ENCODE measurements at regions not wholly inside any gene's neighbourhood (a gene's known extent, or its start where the extent isn't known, plus 50 kb on each side); places are given as distances from the start of the nearest gene placed in this dataset.
"Not testable (repeated sequence)": the region's sequence is repeated elsewhere in the genome, so short reads cannot be mapped to it uniquely, and the experiment has no call there.

DNA sequence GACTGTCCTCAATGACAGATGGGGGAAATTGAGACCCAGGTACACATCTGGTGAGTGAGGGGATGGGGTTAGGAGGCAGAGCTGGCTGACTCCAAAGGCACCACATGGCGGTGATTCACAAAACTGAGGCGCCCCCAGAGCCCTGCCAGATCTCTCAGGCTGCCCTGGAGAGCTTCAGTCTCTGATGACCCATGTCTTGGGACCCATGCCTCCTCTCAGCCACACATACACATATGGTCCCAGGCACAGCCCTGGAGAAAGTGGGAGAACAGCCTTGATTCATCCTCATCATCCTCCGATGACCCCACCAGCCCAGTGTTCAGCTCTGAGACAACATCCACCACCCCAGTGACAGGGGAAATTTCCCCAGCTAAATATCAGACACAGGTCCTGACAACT, 426.0 kb downstream of the RPS24 start:
- Histone ChIP-seq H3K27ac (ENCODE audit: low read length) (no peak overlapping the region), H3K27me3 (ENCODE audit: control insufficient read depth, insufficient read depth, low read length) (no peaks in the 10 kb centered on the region), H3K36me3 (ENCODE audit: control insufficient read depth, insufficient read depth, low read length) (no peaks in the 10 kb centered on the region), H3K4me3 (ENCODE audit: low read length) (no peak overlapping the region), H3K9me3 (ENCODE audit: control insufficient read depth, insufficient read depth, low read length) (no peaks in the 10 kb centered on the region), H3K4me1 (ENCODE audit: control insufficient read depth, insufficient read depth, low read length) (no peaks in the 10 kb centered on the region)
- no CpG with 5 or more reads among the region's 3 CpGs for WGBS (ENCODE audit: insufficient coverage, insufficient read length)
- no peak for DNase-seq (ENCODE audit: low read depth, low spot score)

DNA sequence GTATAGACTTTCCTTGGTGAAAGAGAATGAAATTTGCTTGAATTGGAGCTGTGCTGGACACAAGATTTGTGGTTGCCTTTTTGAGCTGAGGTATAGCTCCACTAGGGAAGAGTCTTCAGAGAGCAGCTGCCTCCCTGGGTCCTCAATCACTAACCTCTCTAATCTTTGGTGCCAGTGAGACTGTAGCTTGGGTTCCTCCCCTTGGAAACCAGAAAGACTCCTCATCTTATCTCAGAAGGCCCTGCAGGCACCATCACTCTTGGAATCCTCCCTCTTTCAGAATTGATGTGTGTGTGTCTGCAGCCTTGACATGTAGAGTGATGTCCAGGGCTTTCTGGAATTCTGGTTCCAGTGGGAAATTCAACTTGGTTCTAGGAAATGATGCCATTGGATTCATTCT, 426.5 kb downstream of the RPS24 start:
- no peak for DNase-seq (ENCODE audit: low read depth, low spot score)
- Histone ChIP-seq H3K9me3 (ENCODE audit: control insufficient read depth, insufficient read depth, low read length) (no peaks in the 10 kb centered on the region), H3K4me3 (ENCODE audit: low read length) (no peak overlapping the region), H3K4me1 (ENCODE audit: control insufficient read depth, insufficient read depth, low read length) (no peaks in the 10 kb centered on the region), H3K27ac (ENCODE audit: low read length) (no peak overlapping the region), H3K27me3 (ENCODE audit: control insufficient read depth, insufficient read depth, low read length) (no peaks in the 10 kb centered on the region), H3K36me3 (ENCODE audit: control insufficient read depth, insufficient read depth, low read length) (no peaks in the 10 kb centered on the region)

DNA sequence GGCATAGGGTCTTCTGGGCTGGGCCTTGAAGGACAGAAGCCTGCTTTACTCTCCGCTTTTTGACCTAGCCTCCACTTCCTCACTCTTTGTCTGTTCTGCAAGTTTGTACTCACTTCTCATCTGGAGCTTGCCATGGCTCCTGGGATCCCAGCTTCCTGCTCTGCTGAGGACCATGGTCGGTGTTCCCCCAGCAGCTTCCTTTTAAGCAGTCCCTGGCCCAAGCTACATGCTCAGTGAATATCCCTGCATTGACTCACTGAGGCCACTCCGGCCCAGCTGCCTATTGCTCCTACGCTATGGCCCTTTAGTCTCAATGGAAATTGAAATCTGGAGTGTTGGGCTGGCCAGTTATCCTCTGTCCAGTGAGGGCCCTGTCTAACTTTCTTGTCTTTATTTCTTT, 427.7 kb downstream of the RPS24 start:
- Histone ChIP-seq H3K9me3 (ENCODE audit: control insufficient read depth, insufficient read depth, low read length) (no peaks in the 10 kb centered on the region), H3K4me3 (ENCODE audit: low read length) (no peak overlapping the region), H3K36me3 (ENCODE audit: control insufficient read depth, insufficient read depth, low read length) (no peaks in the 10 kb centered on the region), H3K27me3 (ENCODE audit: control insufficient read depth, insufficient read depth, low read length) (no peaks in the 10 kb centered on the region), H3K4me1 (ENCODE audit: control insufficient read depth, insufficient read depth, low read length) (peaks cover 3% of the 10 kb centered on the region; the same call in 1 of the 2 replicates), H3K27ac (ENCODE audit: low read length) (no peak overlapping the region)
- no CpG with 5 or more reads among the region's 4 CpGs for WGBS (ENCODE audit: insufficient coverage, insufficient read length)
- no peak for DNase-seq (ENCODE audit: low read depth, low spot score)

DNA sequence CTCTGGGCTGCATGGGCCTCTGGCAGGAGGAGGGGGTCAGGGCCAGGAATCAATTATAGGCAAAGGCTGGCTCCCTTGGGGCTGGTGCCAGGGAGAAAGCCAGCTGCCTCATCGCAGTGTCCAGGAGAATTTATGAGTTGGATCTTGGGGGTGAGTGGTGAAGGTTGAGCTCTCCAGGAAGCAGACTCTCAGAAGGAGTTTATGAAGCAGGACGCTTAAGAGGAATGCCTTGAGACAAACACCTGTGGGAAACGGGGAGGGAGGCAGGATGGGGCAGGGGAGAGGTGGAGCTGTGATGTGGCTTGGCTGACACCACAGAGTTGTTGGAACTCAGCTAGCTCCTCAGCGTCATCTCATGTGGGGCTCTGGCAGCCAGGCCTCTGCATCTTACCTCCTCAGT, 428.5 kb downstream of the RPS24 start:
- Histone ChIP-seq H3K4me3 (ENCODE audit: low read length) (no peak overlapping the region), H3K4me1 (ENCODE audit: control insufficient read depth, insufficient read depth, low read length) (peaks cover 3% of the 10 kb centered on the region; the same call in 1 of the 2 replicates), H3K36me3 (ENCODE audit: control insufficient read depth, insufficient read depth, low read length) (no peaks in the 10 kb centered on the region), H3K27me3 (ENCODE audit: control insufficient read depth, insufficient read depth, low read length) (no peaks in the 10 kb centered on the region), H3K27ac (ENCODE audit: low read length) (no peak overlapping the region), H3K9me3 (ENCODE audit: control insufficient read depth, insufficient read depth, low read length) (no peaks in the 10 kb centered on the region)
- no peak for DNase-seq (ENCODE audit: low read depth, low spot score)
- WGBS (ENCODE audit: insufficient coverage, insufficient read length) = no CpG with 5 or more reads among the region's 4 CpGs

DNA sequence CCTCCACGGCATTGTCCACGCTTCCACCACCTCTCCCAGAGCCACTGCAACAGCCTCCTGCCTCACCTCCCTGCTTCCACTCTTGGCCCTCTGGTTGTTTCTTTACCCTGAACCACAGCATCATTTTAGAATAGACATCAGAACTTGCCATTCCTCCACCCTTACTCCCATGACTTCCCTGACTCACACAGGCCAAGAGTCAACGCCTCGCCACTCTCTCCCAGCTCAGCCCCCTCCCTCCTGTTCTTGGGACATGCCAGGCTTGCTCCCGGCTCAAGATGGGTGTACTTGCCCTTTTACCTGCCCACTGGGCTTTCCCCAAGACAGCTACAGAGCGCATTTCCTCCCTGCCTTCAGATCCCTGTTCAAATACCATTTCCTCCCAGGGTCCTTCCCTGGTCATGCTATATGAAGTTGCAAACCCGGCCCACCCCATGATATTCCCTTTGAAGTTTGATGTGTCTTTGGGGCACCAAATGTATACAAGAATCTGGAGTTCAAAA, 429.1 kb downstream of the RPS24 start:
- no peak for DNase-seq (ENCODE audit: low read depth, low spot score)
- Histone ChIP-seq H3K9me3 (ENCODE audit: control insufficient read depth, insufficient read depth, low read length) (no peaks in the 10 kb centered on the region), H3K27me3 (ENCODE audit: control insufficient read depth, insufficient read depth, low read length) (no peaks in the 10 kb centered on the region), H3K36me3 (ENCODE audit: control insufficient read depth, insufficient read depth, low read length) (no peaks in the 10 kb centered on the region), H3K4me3 (ENCODE audit: low read length) (no peak overlapping the region), H3K27ac (ENCODE audit: low read length) (no peak overlapping the region), H3K4me1 (ENCODE audit: control insufficient read depth, insufficient read depth, low read length) (peaks cover 3% of the 10 kb centered on the region; the same call in 1 of the 2 replicates)
- WGBS (ENCODE audit: insufficient coverage, insufficient read length) = no CpG with 5 or more reads among the region's 7 CpGs

DNA sequence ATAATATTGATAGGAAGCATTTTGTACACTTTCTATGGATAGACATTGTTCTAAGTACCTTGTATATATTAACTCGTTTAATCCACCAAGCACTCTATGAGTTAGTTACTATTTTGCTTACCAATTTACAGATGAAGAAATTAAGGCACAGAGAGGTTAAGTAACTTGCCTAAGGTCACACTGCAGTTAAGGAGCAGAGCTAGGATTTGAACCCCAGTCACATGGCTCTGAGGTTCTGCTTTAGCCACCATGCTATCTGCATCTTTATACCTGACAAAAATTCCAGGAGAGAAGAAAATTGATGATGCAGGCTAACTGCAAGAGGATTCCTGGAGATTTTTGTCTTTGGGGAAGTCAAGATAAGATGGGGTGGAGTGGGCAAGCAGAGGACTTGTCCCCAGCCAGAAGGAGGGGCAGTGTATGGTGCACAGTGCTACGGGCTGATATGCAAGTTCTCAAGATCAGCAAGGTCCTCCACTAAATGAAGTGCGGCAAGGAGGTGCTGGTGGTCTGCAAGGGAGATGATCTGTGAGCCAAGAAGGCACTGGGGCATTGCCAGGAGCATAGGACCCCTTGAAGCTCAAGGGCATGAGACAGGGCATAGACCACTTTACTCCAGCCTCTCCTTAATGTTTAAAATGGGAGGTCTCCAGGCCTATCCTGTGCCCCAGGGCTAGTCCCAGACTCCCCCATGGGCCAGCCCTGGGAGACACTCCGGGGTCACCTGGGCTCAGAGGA, 430.6 kb downstream of the RPS24 start:
- H3K9me3 ChIP-seq (ENCODE audit: control insufficient read depth, insufficient read depth, low read length) = no peaks in the 10 kb centered on the region
- no peak for DNase-seq (ENCODE audit: low read depth, low spot score)
- H3K27ac ChIP-seq (ENCODE audit: low read length) = no peak overlapping the region
- no peaks in the 10 kb centered on the region for H3K36me3 ChIP-seq (ENCODE audit: control insufficient read depth, insufficient read depth, low read length)
- H3K27me3 ChIP-seq (ENCODE audit: control insufficient read depth, insufficient read depth, low read length) = no peaks in the 10 kb centered on the region
- no peak overlapping the region for H3K4me3 ChIP-seq (ENCODE audit: low read length)
- WGBS (ENCODE audit: insufficient coverage, insufficient read length) = no CpG with 5 or more reads among the region's 4 CpGs
- peaks cover 3% of the 10 kb centered on the region; the same call in 1 of the 2 replicates for H3K4me1 ChIP-seq (ENCODE audit: control insufficient read depth, insufficient read depth, low read length)

DNA sequence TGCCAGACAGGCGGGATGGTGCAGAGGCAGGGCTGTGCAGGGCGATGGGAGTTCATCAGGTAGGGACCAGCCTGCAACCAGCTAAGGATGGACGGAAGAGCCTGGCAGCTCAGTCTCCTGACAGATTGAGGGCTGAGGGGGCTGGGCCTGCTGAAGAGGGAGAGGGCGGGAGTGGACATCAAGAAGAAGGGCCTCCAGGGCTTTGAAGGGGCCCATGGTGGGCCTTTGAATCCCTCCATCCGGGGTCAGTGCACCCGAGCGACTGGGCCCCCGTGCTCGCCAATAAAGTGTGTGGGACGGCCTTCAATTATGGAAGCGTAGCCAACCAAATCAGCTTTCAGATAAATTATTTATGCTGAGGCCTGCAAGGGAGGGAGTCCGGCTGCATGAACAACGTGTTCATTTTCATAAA, 431.2 kb downstream of the RPS24 start:
- no CpG with 5 or more reads among the region's 13 CpGs for WGBS (ENCODE audit: insufficient coverage, insufficient read length)
- H3K4me3 ChIP-seq (ENCODE audit: low read length) = no peak overlapping the region
- peaks cover 3% of the 10 kb centered on the region; the same call in 1 of the 2 replicates for H3K4me1 ChIP-seq (ENCODE audit: control insufficient read depth, insufficient read depth, low read length)
- H3K27me3 ChIP-seq (ENCODE audit: control insufficient read depth, insufficient read depth, low read length) = no peaks in the 10 kb centered on the region
- no peaks in the 10 kb centered on the region for H3K36me3 ChIP-seq (ENCODE audit: control insufficient read depth, insufficient read depth, low read length)
- H3K9me3 ChIP-seq (ENCODE audit: control insufficient read depth, insufficient read depth, low read length) = no peaks in the 10 kb centered on the region
- no peak overlapping the region for H3K27ac ChIP-seq (ENCODE audit: low read length)
- no peak for DNase-seq (ENCODE audit: low read depth, low spot score)

DNA sequence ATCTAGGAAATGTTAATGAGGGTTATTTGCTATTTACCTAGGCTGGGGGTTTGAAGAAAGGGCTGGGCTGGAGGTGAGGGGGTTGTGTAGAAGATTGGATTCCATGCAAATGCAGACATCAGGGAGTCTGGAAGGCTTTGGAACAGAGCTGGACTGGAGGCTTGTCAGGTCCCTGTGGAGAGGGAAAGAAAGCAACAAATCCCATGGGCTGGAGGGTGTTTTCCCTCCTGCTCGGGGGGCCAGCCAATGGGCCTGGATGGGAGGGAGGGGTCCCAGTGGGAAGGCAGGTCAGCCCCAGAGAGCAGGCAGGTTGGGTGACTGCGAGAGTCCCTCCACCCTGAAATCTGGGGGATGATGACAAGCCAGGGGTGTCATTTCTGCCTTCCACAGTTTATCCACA, 431.8 kb downstream of the RPS24 start:
- Histone ChIP-seq H3K27me3 (ENCODE audit: control insufficient read depth, insufficient read depth, low read length) (no peaks in the 10 kb centered on the region), H3K27ac (ENCODE audit: low read length) (no peak overlapping the region), H3K4me3 (ENCODE audit: low read length) (no peak overlapping the region), H3K4me1 (ENCODE audit: control insufficient read depth, insufficient read depth, low read length) (peaks cover 3% of the 10 kb centered on the region; the same call in 1 of the 2 replicates), H3K9me3 (ENCODE audit: control insufficient read depth, insufficient read depth, low read length) (no peaks in the 10 kb centered on the region), H3K36me3 (ENCODE audit: control insufficient read depth, insufficient read depth, low read length) (no peaks in the 10 kb centered on the region)
- DNase-seq (ENCODE audit: low read depth, low spot score) = no peak
- WGBS (ENCODE audit: insufficient coverage, insufficient read length) = no CpG with 5 or more reads among the region's 2 CpGs

DNA sequence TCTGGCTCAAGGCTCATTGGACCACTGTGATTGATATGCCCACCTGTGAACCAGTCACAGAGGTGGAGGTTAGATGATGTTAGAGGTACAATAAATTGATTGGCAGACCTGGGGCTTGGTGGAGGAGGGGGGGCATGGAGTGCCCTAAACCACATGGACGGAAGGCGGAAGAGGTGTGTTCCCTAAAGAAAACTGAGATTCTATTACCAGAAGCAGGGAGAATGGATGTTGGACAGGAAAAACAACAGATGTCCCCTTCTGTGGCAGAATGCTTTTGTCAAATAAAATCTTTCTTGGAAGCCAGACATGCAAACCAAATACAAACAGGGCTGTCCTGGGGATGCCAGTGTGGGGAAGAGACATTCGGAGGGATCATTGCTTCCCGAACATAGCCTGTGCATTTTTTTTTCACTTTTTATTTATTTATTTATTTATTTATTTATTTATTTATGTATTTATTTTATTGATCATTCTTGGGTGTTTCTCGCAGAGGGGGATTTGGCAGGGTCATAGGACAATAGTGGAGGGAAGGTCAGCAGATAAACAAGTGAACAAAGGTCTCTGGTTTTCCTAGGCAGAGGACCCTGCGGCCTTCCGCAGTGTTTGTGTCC, 433.9 kb downstream of the RPS24 start:
- H3K4me1 ChIP-seq (ENCODE audit: control insufficient read depth, insufficient read depth, low read length) = peaks cover 4% of the 10 kb centered on the region; the same call in 1 of the 2 replicates
- no peaks in the 10 kb centered on the region for H3K36me3 ChIP-seq (ENCODE audit: control insufficient read depth, insufficient read depth, low read length)
- no peaks in the 10 kb centered on the region for H3K9me3 ChIP-seq (ENCODE audit: control insufficient read depth, insufficient read depth, low read length)
- WGBS (ENCODE audit: insufficient coverage, insufficient read length) = no CpG with 5 or more reads among the region's 7 CpGs
- no peaks in the 10 kb centered on the region for H3K27me3 ChIP-seq (ENCODE audit: control insufficient read depth, insufficient read depth, low read length)
- H3K4me3 ChIP-seq (ENCODE audit: low read length) = no peak overlapping the region
- DNase-seq (ENCODE audit: low read depth, low spot score) = no peak
- no peak overlapping the region for H3K27ac ChIP-seq (ENCODE audit: low read length)

DNA sequence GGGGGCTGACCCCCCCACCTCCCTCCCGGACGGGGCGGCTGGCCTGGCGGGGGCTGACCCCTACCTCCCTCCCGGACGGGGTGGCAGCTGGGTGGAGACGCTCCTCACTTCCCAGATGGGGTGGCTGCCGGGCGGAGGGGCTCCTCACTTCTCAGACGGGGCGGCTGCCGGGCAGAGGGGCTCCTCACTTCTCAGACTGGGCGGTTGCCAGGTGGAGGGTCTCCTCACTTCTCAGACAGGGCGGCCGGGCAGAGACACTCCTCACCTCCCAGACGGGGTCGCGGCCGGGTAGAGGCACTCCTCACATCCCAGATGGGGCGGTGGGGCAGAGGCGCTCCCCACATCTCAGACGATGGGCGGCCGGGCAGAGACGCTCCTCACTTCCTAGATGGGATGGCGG, 435.1 kb downstream of the RPS24 start:
- not testable (repeated sequence) for H3K9me3 ChIP-seq (ENCODE audit: control insufficient read depth, insufficient read depth, low read length); H3K4me3 ChIP-seq (ENCODE audit: low read length); H3K27me3 ChIP-seq (ENCODE audit: control insufficient read depth, insufficient read depth, low read length); DNase-seq (ENCODE audit: low read depth, low spot score); H3K36me3 ChIP-seq (ENCODE audit: control insufficient read depth, insufficient read depth, low read length); H3K27ac ChIP-seq (ENCODE audit: low read length); H3K4me1 ChIP-seq (ENCODE audit: control insufficient read depth, insufficient read depth, low read length)
- WGBS (ENCODE audit: insufficient coverage, insufficient read length) = no CpG with 5 or more reads among the region's 26 CpGs
